ENCODE measurements at regions not wholly inside any gene's neighbourhood (a gene's known extent, or its start where the extent isn't known, plus 50 kb on each side); places are given as distances from the start of the nearest gene placed in this dataset.
"Not testable (repeated sequence)": the region's sequence is repeated elsewhere in the genome, so short reads cannot be mapped to it uniquely, and the experiment has no call there.

DNA sequence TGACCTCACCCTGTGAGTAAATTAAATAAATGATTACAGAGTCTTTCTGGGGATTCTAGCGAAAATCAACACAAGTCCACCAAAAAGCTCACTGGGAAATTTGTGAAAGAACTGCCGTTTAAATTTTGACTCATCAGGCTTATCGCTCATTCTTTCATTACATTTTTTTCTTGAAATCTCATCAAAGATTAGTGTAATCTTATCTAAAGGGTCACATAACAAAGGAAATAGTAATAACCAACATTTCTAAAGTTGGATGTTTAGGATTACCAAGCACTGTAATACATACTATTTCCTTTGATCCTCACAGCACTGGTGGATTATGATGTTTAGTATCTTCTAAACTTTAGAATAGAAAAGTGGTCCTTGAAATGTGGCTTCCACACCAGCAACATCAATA is 111.1 kb upstream of the CBLB start:
- DNase-seq (ENCODE audit: low read depth in 2 of 2) = no peak

DNA sequence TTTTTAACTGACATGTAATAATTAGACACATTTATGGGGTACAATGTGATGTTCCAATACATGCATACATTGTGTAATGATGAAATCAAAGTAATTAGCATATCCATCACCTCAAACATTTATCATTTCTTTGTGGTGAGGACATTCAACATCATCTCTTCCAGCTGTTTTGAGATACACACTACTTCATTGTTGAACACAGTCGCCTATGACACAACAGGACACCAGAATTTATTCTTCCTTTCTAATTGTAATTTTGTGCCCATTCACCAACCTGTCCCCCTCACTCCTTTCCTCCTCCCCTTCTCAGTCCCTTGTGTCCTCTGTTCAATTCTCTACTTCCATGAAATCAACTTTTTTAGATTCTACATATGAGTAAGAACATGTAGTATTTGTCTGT is 113.4 kb upstream of the CBLB start:
- no peak for DNase-seq (ENCODE audit: low read depth in 2 of 2)

- DNase-seq (ENCODE audit: low read depth in 2 of 2) = no peak
Measured at GRCh38 chr3:105984837-105985236, 116.0 kb upstream of the CBLB start.

DNA sequence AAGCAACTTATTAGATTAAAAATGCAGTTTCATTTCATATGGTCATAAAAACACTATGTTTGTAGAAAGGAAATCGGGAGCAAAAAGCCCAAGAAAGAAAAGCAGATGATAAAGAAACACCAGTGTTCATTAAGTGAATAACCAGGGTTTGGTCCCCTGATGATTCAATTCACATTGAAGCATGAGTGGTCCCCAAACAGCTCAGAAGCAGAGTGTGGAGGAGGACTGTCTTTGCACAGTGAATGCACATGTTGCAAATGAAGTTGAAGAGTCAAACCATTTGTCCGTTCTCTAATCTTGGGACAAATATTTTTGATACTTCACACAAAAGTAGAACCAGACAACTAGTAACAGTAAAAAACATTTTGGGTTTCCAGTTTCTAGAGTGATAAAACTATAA is 117.5 kb upstream of the CBLB start:
- not testable (repeated sequence) for DNase-seq (ENCODE audit: low read depth in 2 of 2)

DNA sequence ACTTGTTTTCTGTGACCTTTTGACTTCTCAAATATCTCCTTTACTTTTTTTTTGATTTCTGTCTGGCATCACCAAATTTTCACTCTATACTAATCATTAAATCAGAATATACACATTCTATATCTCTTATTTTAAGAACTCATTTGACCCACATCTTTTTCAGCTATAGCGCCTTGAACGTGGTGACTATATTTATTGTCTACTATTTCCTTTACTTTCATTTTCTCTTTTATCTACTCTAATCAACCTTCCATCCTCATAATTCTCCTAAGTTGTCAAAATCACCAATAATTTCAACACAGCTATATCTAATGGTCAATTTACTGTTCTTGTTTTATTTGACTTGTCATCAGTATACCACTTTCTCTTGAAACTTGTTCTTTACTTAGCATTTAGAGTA is 119.0 kb upstream of the CBLB start:
- DNase-seq (ENCODE audit: low read depth in 2 of 2) = no peak

DNA sequence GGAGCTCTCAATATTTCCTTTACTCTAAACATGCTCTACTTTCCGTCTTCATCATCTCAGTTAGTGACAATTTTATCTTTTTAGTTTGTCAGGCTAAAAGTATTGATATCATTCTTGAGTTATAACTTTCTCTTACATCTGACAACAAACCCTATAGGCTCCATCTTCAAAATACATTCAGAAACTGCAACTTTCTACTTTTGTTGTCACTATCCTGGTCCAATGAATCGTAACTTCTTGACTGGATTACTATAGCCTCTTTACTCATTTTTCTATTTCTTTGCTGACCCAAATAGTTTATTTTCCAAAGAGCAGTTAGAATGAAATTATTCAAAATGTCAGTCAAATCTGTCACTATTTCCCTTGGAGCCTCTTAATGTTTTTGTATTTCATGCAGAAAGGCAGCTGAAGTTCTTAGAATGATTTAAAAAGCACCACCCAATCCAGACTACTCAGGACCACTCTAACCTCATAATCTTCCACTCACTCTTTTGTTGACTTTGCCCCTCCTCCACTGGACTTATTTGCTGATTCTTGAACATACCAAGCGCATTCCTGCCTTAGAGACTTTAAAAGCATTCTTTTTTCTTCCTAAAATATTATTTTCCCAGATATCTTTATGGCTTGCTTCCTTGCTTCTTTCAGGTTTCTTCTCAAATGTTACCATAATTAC is 119.9 kb upstream of the CBLB start:
- no peak for DNase-seq (ENCODE audit: low read depth in 2 of 2)

- DNase-seq (ENCODE audit: low read depth in 2 of 2) = no peak
Measured at GRCh38 chr3:105996781-105997180, 128.0 kb upstream of the CBLB start.

DNA sequence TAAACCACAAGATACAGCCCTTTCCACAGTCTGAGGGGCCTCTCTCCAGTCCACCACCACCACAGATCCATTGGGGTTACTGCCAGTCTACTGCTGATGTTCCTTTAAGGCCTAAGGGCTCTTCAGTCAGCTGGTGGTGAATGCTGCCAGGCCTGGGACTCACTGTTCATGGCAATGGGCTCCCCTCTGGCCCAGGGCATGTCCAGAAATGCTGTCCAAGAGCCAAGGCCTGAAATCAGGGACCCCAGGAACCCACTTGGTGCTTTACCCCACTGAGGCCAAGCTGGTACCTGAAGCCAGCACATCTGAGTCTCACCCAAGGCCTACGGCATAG is 128.6 kb upstream of the CBLB start:
- no peak for DNase-seq (ENCODE audit: low read depth in 2 of 2)

DNA sequence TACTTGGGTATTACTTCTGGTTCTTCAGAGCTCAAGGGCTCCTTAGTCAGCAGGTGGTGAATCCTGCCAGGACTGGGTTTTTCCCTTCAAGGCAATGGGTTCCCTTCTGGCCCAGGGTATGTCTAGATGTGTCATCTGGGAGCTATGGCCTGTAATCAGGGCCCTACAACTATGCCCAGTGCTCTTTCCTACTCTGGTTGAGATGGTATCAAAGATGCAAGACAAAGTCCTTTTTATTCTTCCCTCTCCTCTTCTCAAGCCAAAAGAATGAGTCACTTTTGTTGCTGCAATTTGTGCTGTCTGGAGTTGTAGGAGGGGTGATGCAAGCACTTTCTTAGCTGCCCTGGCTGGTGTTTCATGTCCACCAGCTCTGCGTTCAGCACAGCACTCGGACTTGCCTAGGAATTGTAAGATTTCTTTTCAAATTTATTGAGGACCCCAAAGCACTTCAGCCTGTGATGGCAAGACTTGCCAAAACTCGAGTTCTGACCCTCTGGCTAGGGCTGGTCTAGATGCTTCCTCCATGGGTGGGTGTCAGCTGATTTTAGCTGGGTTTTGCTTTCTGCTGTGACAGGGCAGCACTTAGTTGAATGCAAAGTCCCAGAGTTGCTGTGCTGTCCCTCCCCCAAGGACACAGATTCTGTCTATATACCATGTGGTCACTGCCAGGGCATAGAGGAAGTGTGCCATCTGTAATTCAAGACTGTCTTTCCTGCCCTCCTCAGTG is 129.2 kb upstream of the CBLB start:
- DNase-seq (ENCODE audit: low read depth in 2 of 2) = no peak

DNA sequence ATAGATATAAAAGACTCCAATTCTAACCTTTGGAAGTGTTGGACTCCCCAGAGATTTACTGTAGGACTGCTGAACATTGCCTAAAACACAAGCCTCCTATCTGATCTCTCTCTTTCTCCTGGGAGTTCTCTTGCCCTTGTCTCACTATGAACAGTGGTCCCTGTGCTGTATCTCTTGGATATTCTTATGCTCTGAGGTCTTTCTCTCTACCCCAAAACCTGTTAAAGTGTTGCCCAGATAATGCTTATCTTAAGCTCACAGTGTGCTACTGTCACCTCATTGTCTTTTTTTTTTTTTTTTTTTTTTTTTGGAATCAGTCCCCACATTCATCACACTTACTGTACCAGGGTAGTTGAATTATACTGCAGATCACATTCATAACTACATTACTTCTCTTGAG is 131.0 kb upstream of the CBLB start:
- no peak for DNase-seq (ENCODE audit: low read depth in 2 of 2)

DNA sequence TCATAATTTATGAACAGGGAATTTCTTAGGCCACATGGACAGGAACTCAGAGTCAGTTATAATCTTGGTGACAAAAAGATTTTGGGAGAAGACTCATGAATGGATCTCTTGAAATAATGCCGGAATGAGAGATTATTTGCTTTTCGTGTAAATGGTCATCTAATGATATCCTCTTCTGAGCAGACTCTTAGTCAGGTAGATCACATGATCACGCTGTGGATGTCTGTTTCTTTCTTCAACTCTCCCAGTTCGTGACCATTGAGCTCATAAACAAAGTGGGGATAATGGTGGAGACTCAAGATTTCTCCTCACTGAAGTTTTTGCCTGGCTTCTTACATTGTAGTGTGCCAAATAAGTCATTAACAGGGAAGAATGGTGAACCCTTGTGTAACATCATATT is 133.1 kb upstream of the CBLB start:
- DNase-seq (ENCODE audit: low read depth in 2 of 2) = no peak

GRCh38 chr3:106004137-106004681 is 135.4 kb upstream of the CBLB start:
- no peak for DNase-seq (ENCODE audit: low read depth in 2 of 2)

GRCh38 chr3:106004826-106005225 is 136.0 kb upstream of the CBLB start:
- no peak for DNase-seq (ENCODE audit: low read depth in 2 of 2)

DNA sequence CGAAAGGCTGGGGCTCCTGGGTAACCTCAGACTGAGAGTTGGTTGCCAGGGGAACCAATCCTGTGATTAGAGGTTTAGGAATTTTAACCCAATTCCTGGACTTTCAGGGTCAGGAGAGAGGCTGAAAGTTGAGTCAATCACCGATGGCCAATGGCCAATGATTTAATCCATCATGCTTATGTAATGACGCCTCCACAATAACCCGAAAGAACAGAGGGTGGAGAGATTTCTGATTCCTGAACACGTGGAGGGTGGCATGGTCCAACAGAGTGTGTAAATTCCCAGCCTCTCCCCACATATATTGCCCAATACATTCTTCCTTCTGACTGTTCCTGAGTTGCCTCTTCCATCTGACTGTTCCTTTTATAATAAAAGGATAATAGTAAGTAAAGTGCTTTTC is 137.2 kb upstream of the CBLB start:
- DNase-seq (ENCODE audit: low read depth in 2 of 2) = no peak

DNA sequence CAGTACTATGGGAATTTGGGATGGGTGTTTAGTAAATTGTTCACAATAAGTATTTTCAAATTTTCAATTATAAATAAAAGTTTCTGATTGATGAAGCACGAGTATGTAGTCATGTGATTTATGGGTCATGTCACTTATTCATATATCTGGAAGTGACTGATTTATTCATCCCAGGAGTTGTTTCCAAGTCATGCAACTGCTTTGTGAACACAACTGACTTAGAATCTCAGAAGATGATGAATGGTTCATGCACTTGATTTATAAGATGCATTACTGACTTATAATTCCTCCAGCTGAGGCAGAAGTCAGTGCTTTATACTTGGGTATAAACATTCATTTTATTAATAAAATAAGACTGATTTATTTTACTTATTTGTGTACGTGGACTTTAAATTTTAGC is 137.8 kb upstream of the CBLB start:
- no peak for DNase-seq (ENCODE audit: low read depth in 2 of 2)

DNA sequence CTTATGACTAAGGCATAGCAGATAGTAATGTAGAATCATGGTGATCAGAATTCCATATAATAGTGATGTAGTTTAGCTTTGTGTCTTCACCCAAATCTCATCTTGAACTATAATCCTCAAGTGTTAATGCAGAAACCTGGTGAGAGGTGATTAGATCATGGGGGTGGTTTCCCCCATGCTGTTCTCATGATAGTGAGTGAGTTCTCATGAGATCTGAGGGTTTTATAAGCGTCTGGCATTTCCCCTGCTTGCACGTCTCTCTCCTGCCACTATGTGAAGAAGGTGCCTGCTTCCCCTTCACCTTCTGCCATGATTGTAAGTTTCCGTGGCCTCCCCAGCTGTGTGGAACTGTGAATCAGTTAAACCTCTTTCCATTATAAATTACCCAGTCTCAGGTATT is 138.7 kb upstream of the CBLB start:
- DNase-seq (ENCODE audit: low read depth in 2 of 2) = no peak

DNA sequence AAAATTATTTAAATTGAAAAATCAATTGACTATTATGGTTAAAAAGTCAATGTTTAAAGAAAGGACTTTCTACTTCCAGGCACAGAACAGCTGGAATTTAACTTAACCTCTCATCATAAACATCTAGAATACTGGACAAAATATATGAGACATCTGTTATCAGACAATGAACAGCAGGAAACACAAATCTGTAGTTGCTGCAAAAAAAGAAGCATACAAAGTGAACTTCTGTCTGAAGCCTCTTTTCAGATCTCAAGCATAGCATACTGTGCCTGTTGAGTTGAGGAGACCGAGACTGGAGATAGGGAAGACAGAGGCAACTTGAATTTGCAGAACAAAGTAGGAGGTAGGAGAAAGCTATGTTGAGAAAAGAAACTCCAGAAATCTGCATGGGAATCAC is 140.0 kb upstream of the CBLB start:
- no peak for DNase-seq (ENCODE audit: low read depth in 2 of 2)

DNA sequence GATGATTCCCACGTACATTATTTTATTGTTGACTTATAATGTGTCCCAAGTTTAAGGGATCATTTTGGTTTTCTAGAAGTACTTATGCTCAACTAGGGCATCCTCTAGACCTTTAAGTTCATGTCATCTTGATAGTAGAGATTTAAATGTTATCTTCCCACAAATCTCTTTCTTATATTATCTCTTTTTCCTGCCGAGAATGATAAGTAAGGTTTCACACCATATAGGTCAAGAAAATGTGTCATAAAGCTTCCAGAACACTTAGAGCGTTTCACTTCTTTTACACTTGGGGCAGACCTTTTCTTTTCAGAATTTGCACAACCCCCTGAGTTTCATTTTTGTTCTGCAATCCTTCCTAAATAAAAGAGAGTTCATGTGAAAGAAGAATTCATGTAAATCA is 142.0 kb upstream of the CBLB start:
- DNase-seq (ENCODE audit: low read depth in 2 of 2) = no peak

DNA sequence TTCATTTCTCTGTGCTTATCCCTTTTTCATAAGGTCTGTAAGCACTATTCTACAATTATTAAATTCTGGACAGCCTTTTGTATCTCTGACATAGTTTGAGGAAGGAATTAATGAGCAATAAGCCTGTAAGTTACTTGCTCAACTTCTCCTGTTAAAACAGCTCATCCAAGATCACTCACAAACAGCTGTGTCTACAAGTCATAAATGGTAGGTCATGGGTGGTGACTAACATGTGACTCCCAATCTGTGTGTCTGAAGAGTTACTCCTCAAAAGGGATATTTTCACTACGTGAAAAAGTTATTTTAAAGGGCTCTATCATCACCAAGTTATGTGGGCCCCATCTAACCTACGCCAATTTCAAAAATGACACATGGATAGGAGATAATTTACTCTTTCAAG is 145.2 kb upstream of the CBLB start:
- no peak for DNase-seq (ENCODE audit: low read depth in 2 of 2)

DNA sequence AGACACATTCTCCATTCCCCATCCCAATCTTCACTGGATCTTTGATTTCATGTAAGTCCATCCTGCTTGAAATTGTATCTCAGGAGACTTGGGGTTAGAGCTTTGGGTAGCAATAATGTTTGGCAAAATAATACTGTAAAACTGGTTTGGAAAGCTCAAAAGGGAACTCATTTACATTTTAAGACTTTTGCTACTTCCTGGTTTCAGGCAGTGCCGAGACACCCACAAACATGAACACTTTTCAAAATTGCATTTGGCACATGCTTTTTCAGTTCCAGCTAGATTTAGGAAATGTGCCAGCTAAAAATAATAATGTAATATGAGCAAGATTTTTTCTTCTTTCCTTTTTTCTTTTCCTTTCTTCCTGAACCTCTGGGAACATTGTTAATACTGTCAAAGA is 145.7 kb upstream of the CBLB start:
- no peak for DNase-seq (ENCODE audit: low read depth in 2 of 2)

DNA sequence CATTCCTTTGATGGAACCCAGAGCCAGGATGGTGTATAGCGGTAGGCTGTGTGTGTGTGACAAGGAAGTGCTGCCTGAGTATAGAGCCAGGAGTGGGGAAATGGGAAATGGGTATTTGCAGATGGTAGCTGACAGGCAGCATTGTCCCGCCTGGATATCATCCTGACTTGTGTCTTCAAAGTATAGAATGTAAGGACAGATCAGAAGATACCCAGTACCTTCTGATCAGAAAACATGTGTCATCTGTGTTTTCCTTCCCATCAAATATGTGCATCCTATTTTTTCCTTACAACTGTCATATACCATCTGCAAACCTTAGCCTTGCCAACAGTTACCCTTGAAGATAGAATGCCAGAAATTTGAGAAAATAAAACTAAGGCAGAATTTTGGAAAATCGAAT is 146.2 kb upstream of the CBLB start:
- DNase-seq (ENCODE audit: low read depth in 2 of 2) = no peak

GRCh38 chr3:106018102-106018501 is 149.3 kb upstream of the CBLB start:
- no peak for DNase-seq (ENCODE audit: low read depth in 2 of 2)

DNA sequence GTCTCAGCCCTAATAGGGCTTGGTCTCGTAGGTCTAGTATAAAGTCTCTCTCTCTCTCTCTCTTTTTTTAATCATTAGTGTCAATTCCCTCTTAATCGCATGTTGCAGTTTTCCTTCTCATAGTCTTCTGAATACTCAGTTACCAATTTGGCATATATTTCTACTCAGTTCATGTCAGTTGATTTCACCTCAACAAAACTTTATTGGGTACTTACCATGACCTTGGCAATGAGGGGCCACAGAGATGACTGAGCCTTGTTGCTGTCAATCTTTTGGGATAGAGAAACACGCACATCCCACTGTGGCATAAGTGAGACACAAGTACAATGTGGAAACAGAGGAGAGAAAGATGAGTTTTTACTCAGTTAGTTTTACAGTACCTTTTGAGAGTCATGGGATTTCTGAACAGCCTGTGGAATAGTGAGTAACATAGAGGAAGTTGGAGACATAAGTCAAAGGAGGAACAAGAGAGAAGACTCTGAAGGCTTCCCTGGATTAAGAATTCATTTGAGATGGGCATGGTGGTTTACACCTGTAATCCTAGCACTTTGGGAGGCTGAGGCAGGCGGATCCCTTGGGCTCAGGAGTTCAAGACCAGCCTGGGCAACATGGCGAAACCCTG is 150.2 kb upstream of the CBLB start:
- DNase-seq (ENCODE audit: low read depth in 2 of 2) = no peak

Data from stimulated activated CD4-positive, alpha-beta T cell treated with anti-CD3 and anti-CD28 coated beads, Interleukin-12 subunit alpha, Interleukin-12 subunit beta, amount 100 ng/mL, for 24 hours (primary cell).